ENCODE measurements at regions not wholly inside any gene's neighbourhood (a gene's known extent, or its start where the extent isn't known, plus 50 kb on each side); places are given as distances from the start of the nearest gene placed in this dataset.
"Not testable (repeated sequence)": the region's sequence is repeated elsewhere in the genome, so short reads cannot be mapped to it uniquely, and the experiment has no call there.

- DNase-seq, result peak; percentile 66
Measured at GRCh38 chr6:141562851-141563763, 569.6 kb upstream of the GJE1 start.

- peak; percentile 3 for DNase-seq
Measured at GRCh38 chr6:141562186-141562811, 570.4 kb upstream of the GJE1 start.

- DNase-seq, result no peak
Measured at GRCh38 chr6:141561154-141561553, 571.6 kb upstream of the GJE1 start.

GRCh38 chr6:141552463-141552862, 580.3 kb upstream of the GJE1 start:
- peak; percentile 68 for DNase-seq

- no peak for DNase-seq
Measured at GRCh38 chr6:141552031-141552430, 580.7 kb upstream of the GJE1 start.

- DNase-seq, result no peak
Measured at GRCh38 chr6:141551318-141551717, 581.4 kb upstream of the GJE1 start.

GRCh38 chr6:141550471-141550870, 582.3 kb upstream of the GJE1 start:
- no peak for DNase-seq

GRCh38 chr6:141548966-141549365, 583.8 kb upstream of the GJE1 start:
- no peak for DNase-seq

GRCh38 chr6:141541581-141542324, 591.0 kb upstream of the GJE1 start:
- no peak for DNase-seq

GRCh38 chr6:141540207-141540606, 592.5 kb upstream of the GJE1 start:
- no peak for DNase-seq

GRCh38 chr6:141539617-141540016, 593.1 kb upstream of the GJE1 start:
- DNase-seq, result no peak

- no peak for DNase-seq
Measured at GRCh38 chr6:141532211-141532610, 600.5 kb upstream of the GJE1 start.

- DNase-seq, result no peak
Measured at GRCh38 chr6:141531040-141531439, 601.7 kb upstream of the GJE1 start.

- DNase-seq, result no peak
Measured at GRCh38 chr6:141528596-141528995, 604.1 kb upstream of the GJE1 start.

- DNase-seq, result no peak
Measured at GRCh38 chr6:141526985-141527384, 605.7 kb upstream of the GJE1 start.

GRCh38 chr6:141521440-141521839, 611.3 kb upstream of the GJE1 start:
- no peak for DNase-seq

GRCh38 chr6:141513830-141514229, 618.9 kb upstream of the GJE1 start:
- DNase-seq, result peak; percentile 4

- DNase-seq, result no peak
Measured at GRCh38 chr6:141510803-141511202, 621.9 kb upstream of the GJE1 start.

GRCh38 chr6:141506062-141506461, 626.7 kb upstream of the GJE1 start:
- not testable (repeated sequence) for DNase-seq

- DNase-seq, result not testable (repeated sequence)
Measured at GRCh38 chr6:141504318-141504717, 628.4 kb upstream of the GJE1 start.

- DNase-seq, result no peak
Measured at GRCh38 chr6:141501616-141502015, 631.1 kb upstream of the GJE1 start.

- DNase-seq, result no peak
Measured at GRCh38 chr6:141498977-141499376, 633.7 kb upstream of the GJE1 start.

GRCh38 chr6:141492521-141493284, 640.0 kb upstream of the GJE1 start:
- DNase-seq, result no peak

Data from RPMI8226 (cell line).